ENCODE measurements at regions not wholly inside any gene's neighbourhood (a gene's known extent, or its start where the extent isn't known, plus 50 kb on each side); places are given as distances from the start of the nearest gene placed in this dataset.
"Not testable (repeated sequence)": the region's sequence is repeated elsewhere in the genome, so short reads cannot be mapped to it uniquely, and the experiment has no call there.

DNA sequence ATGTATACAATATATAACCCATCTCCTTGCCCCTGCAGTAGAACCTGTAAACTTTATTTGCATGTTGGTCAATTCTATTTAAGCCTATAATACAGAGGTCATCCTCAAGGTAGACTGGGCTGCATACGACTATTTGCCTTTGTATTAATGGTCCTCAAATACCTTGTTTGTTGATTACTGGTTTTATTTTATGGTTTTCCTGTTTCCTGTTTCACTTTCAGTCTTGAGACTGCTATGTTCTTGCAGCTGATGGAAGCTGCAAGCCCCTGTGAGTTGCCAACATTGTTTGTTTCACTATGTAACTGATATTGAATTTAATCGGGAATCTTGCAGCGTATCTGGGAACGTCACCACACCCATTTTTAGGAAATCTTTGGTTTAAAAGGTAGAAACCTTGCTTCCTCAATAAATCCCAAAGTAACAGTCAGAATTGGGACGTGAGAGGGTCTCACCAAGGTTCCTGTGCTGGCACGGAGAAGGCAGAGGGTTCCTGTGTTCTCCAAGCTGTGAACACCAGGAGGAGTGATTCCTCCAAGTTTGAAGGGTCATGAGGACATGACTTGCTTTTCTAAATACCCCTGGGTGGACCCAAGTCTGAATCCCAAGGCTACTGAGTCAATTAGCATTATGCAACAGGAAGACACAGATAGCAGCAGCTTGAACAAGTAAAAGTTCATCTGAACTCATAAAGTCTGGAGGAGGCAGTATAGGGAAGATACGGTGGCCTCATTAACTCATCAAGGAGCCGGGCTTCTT, 110.6 kb upstream of the PNPLA4 start:
- no peaks in the 10 kb centered on the region for H3K36me3 ChIP-seq
- no peak overlapping the region for H3K4me3 ChIP-seq
- H3K27me3 ChIP-seq: no peaks in the 10 kb centered on the region
- no peaks in the 10 kb centered on the region for H3K9me3 ChIP-seq
- DNase-seq: no peak

DNA sequence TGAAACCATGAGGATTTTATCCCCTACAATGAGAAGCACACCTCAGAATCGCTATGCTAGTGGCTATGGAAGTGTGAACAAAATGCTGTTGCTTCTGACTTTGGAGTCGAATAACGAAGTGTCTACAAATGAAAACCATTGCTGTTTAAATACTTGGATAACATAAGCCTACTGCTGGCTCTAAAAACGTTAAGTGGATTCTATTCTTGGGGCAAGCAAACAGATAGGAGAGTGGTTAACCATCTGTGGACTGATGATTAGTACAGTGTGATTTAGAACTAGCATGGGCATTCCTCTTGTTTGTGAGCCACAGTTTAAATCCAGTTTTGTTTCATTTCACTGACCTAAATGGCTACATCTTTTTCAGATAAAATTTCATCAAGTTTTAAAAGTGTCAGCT, 109.7 kb upstream of the PNPLA4 start:
- Histone ChIP-seq H3K9me3 (no peaks in the 10 kb centered on the region), H3K4me3 (no peak overlapping the region), H3K36me3 (no peaks in the 10 kb centered on the region), H3K27me3 (no peaks in the 10 kb centered on the region)
- no peak for DNase-seq

DNA sequence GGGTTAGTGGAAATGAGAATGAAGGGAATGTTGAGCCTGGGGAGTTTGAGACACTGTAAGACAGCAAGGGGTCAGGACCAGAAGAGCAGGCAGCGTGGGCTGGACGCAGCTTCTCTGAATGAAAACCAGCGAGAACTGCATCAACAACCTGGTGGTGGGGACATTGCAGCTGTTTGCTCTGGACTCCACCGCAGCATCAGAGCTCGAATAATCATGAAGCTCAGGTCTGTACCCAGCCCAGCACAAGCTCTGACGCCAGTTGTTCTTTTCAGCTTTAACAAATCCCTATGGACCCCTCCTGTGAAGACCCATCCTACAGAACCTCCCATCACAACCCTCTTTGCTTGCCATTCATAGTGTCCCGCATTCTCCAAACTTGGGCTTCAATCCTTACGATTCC, 106.8 kb upstream of the PNPLA4 start:
- DNase-seq: no peak
- H3K27me3 ChIP-seq: no peaks in the 10 kb centered on the region
- H3K9me3 ChIP-seq: no peaks in the 10 kb centered on the region
- H3K4me3 ChIP-seq: no peak overlapping the region
- H3K36me3 ChIP-seq: no peaks in the 10 kb centered on the region

DNA sequence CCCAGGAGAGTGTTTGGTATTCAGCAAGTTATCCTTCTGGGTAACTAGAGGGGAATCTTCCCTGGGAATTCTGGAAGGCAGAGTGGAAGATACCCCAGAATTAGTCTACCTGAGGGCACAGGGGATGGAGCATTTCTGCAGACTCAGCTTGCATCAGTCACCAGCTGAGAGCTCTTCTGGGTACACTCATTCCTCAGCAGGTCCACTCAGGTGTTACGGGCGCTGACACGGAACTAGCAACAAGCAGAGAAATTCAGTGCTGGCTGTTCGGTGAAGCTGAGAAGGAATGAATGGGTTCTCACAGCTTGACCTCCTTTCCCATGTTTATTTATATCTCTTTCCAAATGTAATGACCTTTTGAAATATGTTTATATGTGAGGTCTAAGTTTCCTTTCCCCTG, 106.0 kb upstream of the PNPLA4 start:
- Histone ChIP-seq H3K9me3 (no peaks in the 10 kb centered on the region), H3K36me3 (no peaks in the 10 kb centered on the region), H3K4me3 (no peak overlapping the region), H3K27me3 (no peaks in the 10 kb centered on the region)
- DNase-seq: no peak

GRCh38 chrX:8030361-8030760, 103.1 kb upstream of the PNPLA4 start:
- H3K27me3 ChIP-seq: no peaks in the 10 kb centered on the region
- H3K36me3 ChIP-seq: no peaks in the 10 kb centered on the region
- H3K9me3 ChIP-seq: no peaks in the 10 kb centered on the region
- no peak for DNase-seq
- H3K4me3 ChIP-seq: no peak overlapping the region

DNA sequence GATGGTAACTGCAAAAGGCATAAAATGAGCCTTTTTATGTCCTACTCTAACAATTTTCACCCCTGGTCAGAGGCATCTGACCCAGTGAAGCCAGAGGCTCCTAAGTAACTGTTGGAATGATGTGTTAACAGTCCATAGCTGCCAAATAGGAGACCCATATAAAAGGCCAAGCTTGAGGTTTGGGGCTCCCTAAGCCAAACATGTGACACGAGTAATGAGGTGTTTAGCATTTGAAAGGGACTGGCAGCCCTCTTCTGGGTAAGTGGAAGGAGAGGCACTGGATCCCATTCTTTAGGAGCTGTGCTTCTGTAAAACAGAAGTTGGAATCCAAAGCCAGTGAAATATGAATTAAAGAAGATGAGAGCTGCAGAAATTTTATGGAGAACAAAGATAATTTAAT, 100.6 kb upstream of the PNPLA4 start:
- DNase-seq: no peak
- no peaks in the 10 kb centered on the region for H3K9me3 ChIP-seq

GRCh38 chrX:8025705-8026104, 98.5 kb upstream of the PNPLA4 start:
- Histone ChIP-seq H3K9me3 (no peaks in the 10 kb centered on the region), H3K36me3 (no peaks in the 10 kb centered on the region), H3K27me3 (no peaks in the 10 kb centered on the region), H3K4me3 (no peak overlapping the region)
- DNase-seq: no peak

More for the DNA sequence above, 100.6 kb upstream of the PNPLA4 start:
- no peaks in the 10 kb centered on the region for H3K27me3 ChIP-seq
- no peaks in the 10 kb centered on the region for H3K36me3 ChIP-seq
- H3K4me3 ChIP-seq: no peak overlapping the region

GRCh38 chrX:8018934-8019333, 91.7 kb upstream of the PNPLA4 start:
- Histone ChIP-seq H3K27me3 (no peaks in the 10 kb centered on the region), H3K4me3 (no peak overlapping the region), H3K9me3 (no peaks in the 10 kb centered on the region), H3K36me3 (no peaks in the 10 kb centered on the region)
- DNase-seq: no peak

DNA sequence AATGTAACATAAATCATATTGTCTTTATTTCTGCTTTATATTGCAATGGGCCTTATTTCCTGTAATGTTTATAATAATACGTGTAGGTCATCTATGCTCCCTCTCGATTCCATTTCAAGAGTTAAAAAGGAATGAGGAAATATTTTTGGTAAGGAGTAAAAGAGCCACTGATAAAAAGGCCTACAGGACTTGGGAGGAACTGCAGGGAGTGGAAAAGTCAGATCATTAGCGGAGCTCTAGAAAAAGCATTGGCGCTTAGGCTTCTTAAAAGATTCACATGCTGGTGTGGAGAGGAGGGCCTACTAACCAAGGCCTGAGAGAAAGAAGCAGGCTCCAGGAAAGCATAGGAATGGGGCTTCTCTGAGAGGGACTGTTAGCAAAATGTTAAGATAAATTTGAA, 82.9 kb upstream of the PNPLA4 start:
- Histone ChIP-seq H3K36me3 (no peaks in the 10 kb centered on the region), H3K27me3 (no peaks in the 10 kb centered on the region), H3K9me3 (no peaks in the 10 kb centered on the region), H3K4me3 (no peak overlapping the region)
- no peak for DNase-seq

GRCh38 chrX:8005678-8006347, 78.6 kb upstream of the PNPLA4 start:
- H3K36me3 ChIP-seq: no peaks in the 10 kb centered on the region
- H3K27me3 ChIP-seq: no peaks in the 10 kb centered on the region
- DNase-seq: no peak
- H3K4me3 ChIP-seq: no peak overlapping the region
- H3K9me3 ChIP-seq: no peaks in the 10 kb centered on the region

GRCh38 chrX:8003147-8003883, 76.1 kb upstream of the PNPLA4 start:
- DNase-seq: no peak
- H3K9me3 ChIP-seq: no peaks in the 10 kb centered on the region
- no peaks in the 10 kb centered on the region for H3K36me3 ChIP-seq

GRCh38 chrX:7996851-7997250, 69.6 kb upstream of the PNPLA4 start:
- Histone ChIP-seq H3K4me3 (no peak overlapping the region), H3K9me3 (no peaks in the 10 kb centered on the region), H3K27me3 (no peaks in the 10 kb centered on the region), H3K36me3 (no peaks in the 10 kb centered on the region)
- DNase-seq: no peak

More at GRCh38 chrX:8003147-8003883, 76.1 kb upstream of the PNPLA4 start:
- no peak overlapping the region for H3K4me3 ChIP-seq
- no peaks in the 10 kb centered on the region for H3K27me3 ChIP-seq

DNA sequence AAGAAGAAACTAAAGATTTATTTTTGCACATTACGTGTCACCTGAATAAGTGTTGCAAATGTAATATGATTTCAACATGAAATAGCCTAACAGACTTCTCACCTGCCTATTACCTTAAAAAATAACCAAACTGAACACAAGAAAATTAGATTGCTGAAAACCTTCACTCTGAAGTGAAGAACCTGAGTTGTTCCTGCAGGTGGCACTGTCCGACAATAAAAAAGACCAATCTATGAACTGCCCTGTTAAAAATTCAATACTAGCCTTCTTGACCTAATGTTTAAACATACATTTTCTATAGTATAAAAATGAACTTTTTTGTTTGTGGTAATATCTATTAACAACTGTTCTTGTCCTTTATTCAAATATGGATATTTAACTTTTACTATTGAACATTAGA, 69.2 kb upstream of the PNPLA4 start:
- H3K36me3 ChIP-seq: no peaks in the 10 kb centered on the region
- DNase-seq: no peak
- no peaks in the 10 kb centered on the region for H3K9me3 ChIP-seq
- no peak overlapping the region for H3K4me3 ChIP-seq
- H3K27me3 ChIP-seq: no peaks in the 10 kb centered on the region

GRCh38 chrX:7993873-7994272, 66.7 kb upstream of the PNPLA4 start:
- DNase-seq: no peak
- Histone ChIP-seq H3K36me3 (no peaks in the 10 kb centered on the region), H3K9me3 (no peaks in the 10 kb centered on the region), H3K27me3 (no peaks in the 10 kb centered on the region), H3K4me3 (no peak overlapping the region)

DNA sequence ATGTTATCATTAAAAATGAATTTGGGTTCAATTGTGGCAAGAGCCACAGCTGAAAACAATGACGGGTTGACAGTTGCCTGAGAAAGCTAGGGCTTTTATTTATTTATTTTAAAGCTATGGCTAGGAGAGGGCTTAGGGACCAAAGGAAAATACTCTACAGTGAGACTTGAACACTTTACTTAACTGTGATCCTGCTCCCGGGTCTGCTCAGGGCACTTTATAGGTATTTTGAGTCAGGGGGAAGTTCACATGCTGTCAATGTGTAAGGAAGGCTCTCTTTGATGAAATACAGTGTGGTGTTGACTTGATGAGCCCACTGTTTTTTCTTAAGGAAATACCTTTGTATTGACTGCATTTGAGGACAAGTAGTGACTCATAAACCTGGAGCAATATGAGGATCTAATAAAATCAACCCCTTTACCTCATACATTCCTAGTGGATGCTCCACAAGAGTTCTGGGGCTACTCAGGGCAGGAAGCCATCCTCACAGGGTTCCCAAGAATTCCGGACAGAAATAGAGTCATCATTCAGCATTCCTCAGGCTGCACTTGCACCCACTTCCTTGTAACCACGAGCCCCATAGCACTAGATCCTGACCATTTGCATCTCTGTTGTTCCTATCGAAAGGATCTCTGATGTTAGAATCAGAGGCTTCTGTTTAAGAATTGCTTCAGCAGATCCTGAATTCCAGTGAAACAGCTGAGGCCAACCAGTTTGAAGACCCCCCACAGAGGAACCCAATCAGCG, 61.0 kb upstream of the PNPLA4 start:
- DNase-seq: peak; percentile 4
- not testable (repeated sequence) for H3K4me3 ChIP-seq, H3K36me3 ChIP-seq, H3K9me3 ChIP-seq, H3K27me3 ChIP-seq

- Histone ChIP-seq H3K36me3 (no peaks in the 10 kb centered on the region), H3K4me3 (no peak overlapping the region), H3K9me3 (no peaks in the 10 kb centered on the region), H3K27me3 (no peaks in the 10 kb centered on the region)
- no peak for DNase-seq
Measured at GRCh38 chrX:7987160-7988012, 60.2 kb upstream of the PNPLA4 start.
